ENCODE measurements at regions not wholly inside any gene's neighbourhood (a gene's known extent, or its start where the extent isn't known, plus 50 kb on each side); places are given as distances from the start of the nearest gene placed in this dataset.

DNA sequence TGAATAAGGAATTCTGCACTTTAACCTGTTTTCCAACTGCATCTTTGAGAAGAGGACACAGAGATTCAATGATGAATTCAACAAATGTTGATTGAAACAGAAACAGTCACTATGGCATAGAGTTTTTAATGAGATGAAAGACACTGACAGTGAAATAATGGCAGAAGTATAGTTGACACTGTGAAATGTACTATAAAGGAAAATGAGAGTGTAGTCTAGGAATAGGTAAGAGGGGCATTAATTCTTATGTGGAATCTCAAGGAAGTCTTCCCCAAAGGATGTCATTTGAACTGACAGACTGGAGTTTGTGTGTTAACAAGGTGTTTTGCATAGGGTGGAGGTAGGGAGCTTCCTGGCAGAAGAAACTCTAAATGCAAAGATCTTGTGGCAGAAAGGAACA, 566.2 kb downstream of the TDRD15 start:
- H2BK15ac ChIP-seq (ENCODE audit: low read depth, low read length), result no peak overlapping the region
- no peak for DNase-seq
- H3K18ac ChIP-seq (ENCODE audit: low read depth, low read length), result no peak overlapping the region
- H2BK120ac ChIP-seq (ENCODE audit: low read depth, low read length), result no peak overlapping the region
- no peak overlapping the region for H3K27ac ChIP-seq (ENCODE audit: insufficient read depth, low read length)
- H3K4ac ChIP-seq (ENCODE audit: low read depth, low read length), result no peak overlapping the region
- no peak overlapping the region for H2AK5ac ChIP-seq (ENCODE audit: low read depth, low read length)
- no peaks in the 10 kb centered on the region for H3K9me1 ChIP-seq (ENCODE audit: insufficient read depth, low read length)
- POLR2A ChIA-PET (ENCODE audit: unreplicated experiment), result no interaction called here
- H4K91ac ChIP-seq (ENCODE audit: insufficient read depth, low read depth, low read length), result no peak overlapping the region
- H3K14ac ChIP-seq (replicated peaks; ENCODE audit: low read depth, low read length), result no peak overlapping the region
- no TSS peak for BruUV-seq (replicated peaks)
- no peaks in the 10 kb centered on the region for H3K27me3 ChIP-seq (ENCODE audit: control insufficient read depth, insufficient read depth, low read length)
- no peak overlapping the region for H3K4me2 ChIP-seq (ENCODE audit: low read depth, low read length)
- CTCF ChIA-PET, result no interaction called here
- H3K4me1 ChIP-seq (ENCODE audit: control insufficient read depth, insufficient read depth, low read length), result no peaks in the 10 kb centered on the region
- dilution Hi-C loops (cut with HindIII; ENCODE audit: low sequenced_read_pairs, unreplicated experiment) (no loop called here), intact Hi-C loops (cut with micrococcal nuclease) (no loop called here), in situ Hi-C loops (cut with MboI; ENCODE audit: low sequenced_read_pairs) (no loop called here)
- H2BK20ac ChIP-seq (ENCODE audit: low read depth, low read length), result no peak overlapping the region
- H3K9me3 ChIP-seq (ENCODE audit: control insufficient read depth, insufficient read depth, low read length), result no peaks in the 10 kb centered on the region
- H3K36me3 ChIP-seq (ENCODE audit: control insufficient read depth, insufficient read depth, low read length), result no peaks in the 10 kb centered on the region
- no peak overlapping the region for H4K8ac ChIP-seq (ENCODE audit: low read depth in 2 of 2, low read length in 2 of 2)
- H3K4me3 ChIP-seq (ENCODE audit: insufficient read depth, low read depth, low read length), result no peak overlapping the region
- ATAC-seq (ENCODE audit: low read depth), result no peak
- no peak overlapping the region for H3K23ac ChIP-seq (ENCODE audit: low read depth, low read length)
- TF ChIP-seq RFX5 (IDR thresholded peaks at IDR 0.05; ENCODE audit: low read depth, low read length), result no peak
- TF ChIP-seq, protein P1, sequence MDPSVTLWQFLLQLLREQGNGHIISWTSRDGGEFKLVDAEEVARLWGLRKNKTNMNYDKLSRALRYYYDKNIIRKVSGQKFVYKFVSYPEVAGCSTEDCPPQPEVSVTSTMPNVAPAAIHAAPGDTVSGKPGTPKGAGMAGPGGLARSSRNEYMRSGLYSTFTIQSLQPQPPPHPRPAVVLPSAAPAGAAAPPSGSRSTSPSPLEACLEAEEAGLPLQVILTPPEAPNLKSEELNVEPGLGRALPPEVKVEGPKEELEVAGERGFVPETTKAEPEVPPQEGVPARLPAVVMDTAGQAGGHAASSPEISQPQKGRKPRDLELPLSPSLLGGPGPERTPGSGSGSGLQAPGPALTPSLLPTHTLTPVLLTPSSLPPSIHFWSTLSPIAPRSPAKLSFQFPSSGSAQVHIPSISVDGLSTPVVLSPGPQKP (IDR thresholded peaks at IDR 0.05; ENCODE audit: borderline replicate concordance, low read depth, low read length), result no peak
- TF ChIP-seq BHLHE40 (IDR thresholded peaks at IDR 0.05; ENCODE audit: low read depth, low read length), result no peak
- TF ChIP-seq POLR2A (IDR thresholded peaks at IDR 0.05; ENCODE audit: low read depth, low read length), result no peak
- no peak for TF ChIP-seq SMC3 (IDR thresholded peaks at IDR 0.05; ENCODE audit: low read depth, low read length)
- TF ChIP-seq, protein P2, sequence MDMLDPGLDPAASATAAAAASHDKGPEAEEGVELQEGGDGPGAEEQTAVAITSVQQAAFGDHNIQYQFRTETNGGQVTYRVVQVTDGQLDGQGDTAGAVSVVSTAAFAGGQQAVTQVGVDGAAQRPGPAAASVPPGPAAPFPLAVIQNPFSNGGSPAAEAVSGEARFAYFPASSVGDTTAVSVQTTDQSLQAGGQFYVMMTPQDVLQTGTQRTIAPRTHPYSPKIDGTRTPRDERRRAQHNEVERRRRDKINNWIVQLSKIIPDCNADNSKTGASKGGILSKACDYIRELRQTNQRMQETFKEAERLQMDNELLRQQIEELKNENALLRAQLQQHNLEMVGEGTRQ (IDR thresholded peaks at IDR 0.05; ENCODE audit: low read depth, low read length), result no peak
- TF ChIP-seq MAFK (IDR thresholded peaks at IDR 0.05; ENCODE audit: low read depth, low read length), result no peak
- no peak for TF ChIP-seq CHD1 (IDR thresholded peaks at IDR 0.05; ENCODE audit: low read depth, low read length)
- TF ChIP-seq NFE2L2 (IDR thresholded peaks at IDR 0.05; ENCODE audit: low read depth, low read length), result no peak
- TF ChIP-seq RAD21 (IDR thresholded peaks at IDR 0.05; ENCODE audit: low read length), result no peak
- TF ChIP-seq, protein P3, sequence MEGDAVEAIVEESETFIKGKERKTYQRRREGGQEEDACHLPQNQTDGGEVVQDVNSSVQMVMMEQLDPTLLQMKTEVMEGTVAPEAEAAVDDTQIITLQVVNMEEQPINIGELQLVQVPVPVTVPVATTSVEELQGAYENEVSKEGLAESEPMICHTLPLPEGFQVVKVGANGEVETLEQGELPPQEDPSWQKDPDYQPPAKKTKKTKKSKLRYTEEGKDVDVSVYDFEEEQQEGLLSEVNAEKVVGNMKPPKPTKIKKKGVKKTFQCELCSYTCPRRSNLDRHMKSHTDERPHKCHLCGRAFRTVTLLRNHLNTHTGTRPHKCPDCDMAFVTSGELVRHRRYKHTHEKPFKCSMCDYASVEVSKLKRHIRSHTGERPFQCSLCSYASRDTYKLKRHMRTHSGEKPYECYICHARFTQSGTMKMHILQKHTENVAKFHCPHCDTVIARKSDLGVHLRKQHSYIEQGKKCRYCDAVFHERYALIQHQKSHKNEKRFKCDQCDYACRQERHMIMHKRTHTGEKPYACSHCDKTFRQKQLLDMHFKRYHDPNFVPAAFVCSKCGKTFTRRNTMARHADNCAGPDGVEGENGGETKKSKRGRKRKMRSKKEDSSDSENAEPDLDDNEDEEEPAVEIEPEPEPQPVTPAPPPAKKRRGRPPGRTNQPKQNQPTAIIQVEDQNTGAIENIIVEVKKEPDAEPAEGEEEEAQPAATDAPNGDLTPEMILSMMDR (conservative IDR thresholded peaks at IDR 0.05; ENCODE audit: low read depth, low read length), result no peak
- TF ChIP-seq RCOR1 (IDR thresholded peaks at IDR 0.05; ENCODE audit: insufficient replicate concordance, low read length), result no peak
- no peak for TF ChIP-seq MXI1 (IDR thresholded peaks at IDR 0.05; ENCODE audit: borderline replicate concordance, low read depth, low read length)
- TF ChIP-seq MAZ (IDR thresholded peaks at IDR 0.05; ENCODE audit: borderline replicate concordance, low read depth, low read length), result no peak
- TF ChIP-seq CEBPB (IDR thresholded peaks at IDR 0.05; ENCODE audit: low read depth, low read length), result no peak
- TF ChIP-seq FOS (IDR thresholded peaks at IDR 0.05; ENCODE audit: low read depth, low read length), result no peak
- H2BK5ac ChIP-seq (ENCODE audit: low read depth, low read length, poor library complexity, severe bottlenecking), result no peak overlapping the region
- H2AFZ ChIP-seq (replicated peaks; ENCODE audit: low read length, poor library complexity), result no peak overlapping the region
- H4K5ac ChIP-seq (ENCODE audit: low read depth, low read length), result no peak overlapping the region
- no peak overlapping the region for H2AK9ac ChIP-seq (replicated peaks; ENCODE audit: low read depth, low read length, poor library complexity)
- H3K56ac ChIP-seq (ENCODE audit: extremely low read depth, insufficient read depth, low read length), result no peak overlapping the region
- no peak overlapping the region for H3K9ac ChIP-seq (ENCODE audit: low read depth, low read length)
- H4K20me1 ChIP-seq (ENCODE audit: insufficient read depth, low read length), result no peaks in the 10 kb centered on the region
- H3K79me1 ChIP-seq (ENCODE audit: low read depth in 1 of 2, low read length in 2 of 2), result no peaks in the 10 kb centered on the region

Data from IMR-90 (cell line).